ENCODE measurements at regions not wholly inside any gene's neighbourhood (a gene's known extent, or its start where the extent isn't known, plus 50 kb on each side); places are given as distances from the start of the nearest gene placed in this dataset.

DNA sequence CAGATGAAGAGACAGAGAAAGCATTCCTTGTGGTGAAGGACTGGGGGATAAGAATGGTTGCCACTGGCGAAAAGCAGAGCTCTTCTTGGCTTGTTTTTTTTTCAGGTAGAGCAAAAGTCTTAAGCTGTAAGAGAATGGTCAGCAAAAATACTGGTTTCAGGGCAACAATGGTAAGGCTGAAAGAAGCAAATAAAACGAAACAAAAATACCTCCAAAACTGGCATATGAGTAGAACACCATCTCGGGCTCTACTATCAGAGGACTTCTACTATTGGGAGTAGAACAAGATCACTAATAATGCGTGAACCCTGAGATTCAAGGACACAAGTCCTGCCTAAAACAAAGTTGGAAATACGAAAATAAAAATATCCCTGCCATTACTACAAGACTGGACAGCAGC, 1823.2 kb upstream of the CDH6 start:
- TF ChIP-seq EP300 (IDR thresholded peaks at IDR 0.05; ENCODE audit: borderline replicate concordance) = no peak
- no peak for TF ChIP-seq RAD21 (IDR thresholded peaks at IDR 0.05; ENCODE audit: low read depth)
- TF ChIP-seq YY1 (IDR thresholded peaks at IDR 0.05; ENCODE audit: low read depth) = no peak
- no peak for TF ChIP-seq CEBPB (IDR thresholded peaks at IDR 0.05)

Measured in Ishikawa (cell line).